Spleen (tissue), 11 donors: ENCODE measurements at regions not wholly inside any gene's neighbourhood (a gene's known extent, or its start where the extent isn't known, plus 50 kb on each side); places are given as distances from the start of the nearest gene placed in this dataset.

Source experiments
- DNase-seq: peaks from one replicate; pipeline ENCODE4 v3.0.0-alpha.2; 2020
- H3K27ac ChIP-seq, 8 donors: fragments of 200-600 bp; sonication (generic) in 7 of 8; 1 replicate in 4 of 8; 2 replicates in 4 of 8; pipeline versions ENCODE4 v1.5.0 to v1.8.0; 2016 to 2021; ENCODE audit warnings: inconsistent platforms in 4 of 8, mild to moderate bottlenecking in 4 of 8, moderate library complexity in 1 of 8
- H3K27me3 ChIP-seq, 7 donors: fragments of 200-600 bp; sonication (generic) in 6 of 7; replicated peaks in 1 of 7; 1 replicate in 4 of 7; 2 replicates in 3 of 7; pipeline versions ENCODE4 v1.5.0 to v1.8.0; 2016 to 2021; ENCODE audit warnings: inconsistent platforms in 3 of 7, mild to moderate bottlenecking in 1 of 7
- H3K36me3 ChIP-seq, 6 donors: fragments of 200-600 bp; sonication (generic) in 5 of 6; 1 replicate in 4 of 6; 2 replicates in 2 of 6; pipeline versions ENCODE4 v1.5.0 to v1.8.0; 2016 to 2021; ENCODE audit warnings: inconsistent platforms in 2 of 6
- H3K4me1 ChIP-seq, 6 donors: fragments of 200-600 bp; sonication (generic) in 5 of 6; 1 replicate in 3 of 6; 2 replicates in 3 of 6; pipeline versions ENCODE4 v1.5.0 to v1.8.0; 2016 to 2021; ENCODE audit warnings: inconsistent platforms in 3 of 6
- H3K4me3 ChIP-seq, 8 donors: fragments of 200-600 bp; sonication (generic) in 7 of 8; 1 replicate in 4 of 8; 2 replicates in 4 of 8; pipeline versions ENCODE4 v1.5.0 to v1.8.0; 2016 to 2021; ENCODE audit warnings: inconsistent platforms in 4 of 8, mild to moderate bottlenecking in 4 of 8, moderate library complexity in 2 of 8
- H3K9me3 ChIP-seq, 8 donors: fragments of 200-600 bp; sonication (generic) in 7 of 8; 1 replicate in 4 of 8; 2 replicates in 4 of 8; pipeline versions ENCODE4 v1.5.0 to v1.8.0; 2016 to 2021; ENCODE audit warnings: inconsistent platforms in 4 of 8
- POLR2A ChIP-seq, 3 donors: fragments of 450-650 bp; IDR thresholded peaks; one replicate each; pipeline ENCODE4 v1.5.1; 2017; ENCODE audit warnings: antibody characterized with exemption in 3 of 3, mild to moderate bottlenecking in 1 of 3
- POLR2AphosphoS5 ChIP-seq, 3 donors: sonication (generic); formaldehyde crosslinking; IDR thresholded peaks; one replicate each; pipeline ENCODE4 v1.5.1; 2017; ENCODE audit warnings: antibody characterized with exemption in 3 of 3
- WGBS, 5 donors: extraction: QIAGEN DNeasy Blood & Tissue Kit in 3 of 5; methylation state at CpG; one replicate each; pipeline versions ENCODE4 v1.1.5 to v1.1.7; 2013 to 2018; 5-methylcytosine and 5-hydroxymethylcytosine counted together
- intact Hi-C: fragments of 100-400 bp; cut with DNase I; formaldehyde crosslinking; loops from one replicate; pipeline ENCODE4 v1.15.0; 2023; ENCODE audit warnings: low total_unique reads
- TF ChIP-seq, protein P1 (sequence below), 11 experiments: fragments of 200-600 bp in 7 of 11; fragments of 450-650 bp in 4 of 11; sonication (generic) in 4 of 11; IDR thresholded peaks in 8 of 11; conservative IDR thresholded peaks in 3 of 11; 1 replicate in 7 of 11; 2 replicates in 4 of 11; pipeline versions ENCODE4 v1.4.0 to v1.8.0; 2016 to 2021; ENCODE audit warnings: antibody characterized with exemption in 11 of 11, inconsistent platforms in 4 of 11, mild to moderate bottlenecking in 1 of 11
- donor health status: healthy with polysubstance abuse.
- donor health status: DM: no; HTN: no; CAD: no; lungs with moderate emphysema.
- donor health status: DM: no; HTN: no; CAD: no.
- donor health status: Bipolar disorder and iron deficiency.
- donor health status: healthy.
- donor health status: DM: no; HTN: no; CAD: no.
- donor health status: DM: yes; HTN: yes; CAD: no.

DNA sequence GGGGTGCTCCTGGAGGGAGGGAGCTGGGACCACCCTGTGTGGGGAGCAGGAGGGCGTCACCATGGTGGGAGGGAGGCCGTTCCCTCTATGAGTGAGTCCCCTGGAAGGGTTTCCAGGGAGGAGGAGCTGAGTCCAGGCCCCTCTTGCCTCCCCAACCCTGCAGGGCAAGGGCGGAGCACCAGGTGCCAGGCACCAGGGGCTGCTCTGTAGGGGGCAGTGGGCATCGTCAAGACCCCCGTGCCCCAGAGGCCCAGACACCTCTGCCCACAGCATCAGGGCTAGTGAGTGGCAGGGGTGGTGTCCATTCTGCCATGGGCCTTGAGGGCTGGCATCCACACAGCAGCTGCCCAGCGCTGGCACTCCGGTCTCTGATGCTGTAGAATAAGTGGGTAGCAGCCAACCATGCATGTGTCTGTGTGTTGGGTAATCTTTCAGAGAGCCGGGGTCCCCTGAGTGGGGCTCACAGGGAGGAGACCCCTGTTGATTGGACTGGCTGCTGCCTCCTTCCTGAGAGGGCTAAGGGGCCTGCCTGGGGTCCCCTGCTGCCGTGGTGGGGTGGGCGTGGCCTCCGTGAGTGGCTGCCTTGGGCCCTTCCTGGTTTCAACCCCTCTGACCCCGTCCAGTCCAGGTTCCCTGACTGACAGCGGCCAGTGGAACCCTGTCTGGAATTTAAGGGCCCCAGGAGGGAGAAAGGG, 72.7 kb upstream of the RNU6ATAC start:
- 68 to 87% (median 79%) methylated on average over 8 to 13 of the region's 13 CpGs for WGBS, 5 donors
- intact Hi-C loops, result no loop called here
- Histone ChIP-seq H3K4me1 (peaks cover 2 to 66% (median 41%) of the 10 kb centered on the region in 6 donors), H3K4me3 (no peak overlapping the region), H3K36me3 (no peaks in the 10 kb centered on the region), H3K27ac (peak overlapping the region in 3 of 8 donors; percentile 43 to 76 (median 52)), H3K27me3 (peaks cover 0 to 67% (median 0%) of the 10 kb centered on the region in 7 donors), H3K9me3 (no peaks in the 10 kb centered on the region)
- no peak for DNase-seq
- TF ChIP-seq, protein P1, sequence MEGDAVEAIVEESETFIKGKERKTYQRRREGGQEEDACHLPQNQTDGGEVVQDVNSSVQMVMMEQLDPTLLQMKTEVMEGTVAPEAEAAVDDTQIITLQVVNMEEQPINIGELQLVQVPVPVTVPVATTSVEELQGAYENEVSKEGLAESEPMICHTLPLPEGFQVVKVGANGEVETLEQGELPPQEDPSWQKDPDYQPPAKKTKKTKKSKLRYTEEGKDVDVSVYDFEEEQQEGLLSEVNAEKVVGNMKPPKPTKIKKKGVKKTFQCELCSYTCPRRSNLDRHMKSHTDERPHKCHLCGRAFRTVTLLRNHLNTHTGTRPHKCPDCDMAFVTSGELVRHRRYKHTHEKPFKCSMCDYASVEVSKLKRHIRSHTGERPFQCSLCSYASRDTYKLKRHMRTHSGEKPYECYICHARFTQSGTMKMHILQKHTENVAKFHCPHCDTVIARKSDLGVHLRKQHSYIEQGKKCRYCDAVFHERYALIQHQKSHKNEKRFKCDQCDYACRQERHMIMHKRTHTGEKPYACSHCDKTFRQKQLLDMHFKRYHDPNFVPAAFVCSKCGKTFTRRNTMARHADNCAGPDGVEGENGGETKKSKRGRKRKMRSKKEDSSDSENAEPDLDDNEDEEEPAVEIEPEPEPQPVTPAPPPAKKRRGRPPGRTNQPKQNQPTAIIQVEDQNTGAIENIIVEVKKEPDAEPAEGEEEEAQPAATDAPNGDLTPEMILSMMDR (IDR thresholded peaks at IDR 0.05 in 8 of 11, conservative IDR thresholded peaks at IDR 0.05 in 3 of 11), result no peak
- TF ChIP-seq POLR2A (IDR thresholded peaks at IDR 0.05) (no peak), POLR2AphosphoS5 (IDR thresholded peaks at IDR 0.05) (no peak)

DNA sequence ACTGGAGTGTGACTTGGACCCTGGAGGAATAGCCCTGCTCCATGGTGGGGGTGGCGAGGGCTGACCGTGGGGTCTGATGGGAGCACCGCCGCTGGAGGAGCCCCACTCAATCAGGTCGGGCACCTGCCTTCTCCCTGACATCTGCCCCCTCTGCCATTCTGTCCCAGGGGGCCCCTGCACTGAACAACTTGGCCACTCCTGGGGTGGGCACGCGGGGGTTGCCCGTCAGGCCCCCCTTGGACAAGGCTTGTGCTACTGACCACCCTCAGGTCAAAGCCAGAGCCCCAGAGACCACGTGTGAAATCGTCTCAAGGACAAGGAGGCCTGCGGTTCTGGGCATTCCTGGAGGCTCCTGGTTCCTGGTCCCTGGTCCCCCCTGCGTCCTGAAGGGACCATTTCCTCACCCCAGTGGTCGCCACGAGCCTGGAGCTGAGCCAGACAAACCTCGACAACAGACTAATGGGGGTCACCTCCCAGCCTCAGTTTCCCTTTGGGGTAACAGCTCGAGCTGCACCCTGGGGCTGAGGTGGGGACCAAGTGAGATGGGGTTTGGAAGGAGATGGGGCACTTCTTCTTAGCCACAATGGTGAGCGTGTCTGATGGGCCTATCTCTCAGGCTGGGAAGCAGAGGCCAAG, 73.4 kb upstream of the RNU6ATAC start:
- DNase-seq, result no peak
- peaks cover 0 to 67% (median 0%) of the 10 kb centered on the region in 7 donors for H3K27me3 ChIP-seq
- H3K27ac ChIP-seq, result peak overlapping the region in 4 of 8 donors; percentile 4 to 51 (median 40)
- WGBS, 5 donors, result 78 to 89% (median 82%) methylated on average over 16 to 17 of the region's 17 CpGs
- H3K4me3 ChIP-seq, result no peak overlapping the region
- intact Hi-C loops, result no loop called here
- H3K9me3 ChIP-seq, result no peaks in the 10 kb centered on the region
- TF ChIP-seq POLR2AphosphoS5 (IDR thresholded peaks at IDR 0.05) (no peak), POLR2A (IDR thresholded peaks at IDR 0.05) (no peak)
- TF ChIP-seq, protein P1 (IDR thresholded peaks at IDR 0.05 in 8 of 11, conservative IDR thresholded peaks at IDR 0.05 in 3 of 11), result no peak
- H3K4me1 ChIP-seq, result peaks cover 2 to 59% (median 38%) of the 10 kb centered on the region in 6 donors
- H3K36me3 ChIP-seq, result no peaks in the 10 kb centered on the region

- H3K4me1 ChIP-seq, result peaks cover 11 to 58% (median 47%) of the 10 kb centered on the region in 6 donors
- DNase-seq, result no peak
- H3K4me3 ChIP-seq, result no peak overlapping the region
- no peaks in the 10 kb centered on the region for H3K9me3 ChIP-seq
- TF ChIP-seq POLR2AphosphoS5 (IDR thresholded peaks at IDR 0.05), result no peak
- TF ChIP-seq POLR2A (IDR thresholded peaks at IDR 0.05), result no peak
- TF ChIP-seq, protein P1 (IDR thresholded peaks at IDR 0.05 in 8 of 11, conservative IDR thresholded peaks at IDR 0.05 in 3 of 11), result no peak
- intact Hi-C loops, result no loop called here
- WGBS, 5 donors, result 84 to 96% (median 93%) methylated on average over 15 to 29 of the region's 29 CpGs
- peaks cover 0 to 54% (median 0%) of the 10 kb centered on the region in 7 donors for H3K27me3 ChIP-seq
- no peaks in the 10 kb centered on the region for H3K36me3 ChIP-seq
- no peak overlapping the region for H3K27ac ChIP-seq
These were observed 75.0 kb upstream of the RNU6ATAC start for GRCh38 chr9:134239130-134239903.
